OCI-LY3 (cell line): ENCODE measurements at regions not wholly inside any gene's neighbourhood (a gene's known extent, or its start where the extent isn't known, plus 50 kb on each side); places are given as distances from the start of the nearest gene placed in this dataset.
"Not testable (repeated sequence)": the region's sequence is repeated elsewhere in the genome, so short reads cannot be mapped to it uniquely, and the experiment has no call there.

Experiments
- H2AFZ ChIP-seq: fragments of 200-600, 300-600 bp; shearing (Covaris generic); 2 replicates; pipeline ENCODE4 v1.6.0; 2014; ENCODE audit warnings: antibody characterized with exemption, low read depth, low read length
- H3K27ac ChIP-seq: fragments of 200-600, 300-600 bp; sonication (generic); 2 replicates; pipeline ENCODE4 v1.5.1; 2014; ENCODE audit warnings: mild to moderate bottlenecking, low read length, moderate library complexity, mixed read lengths
- H3K27me3 ChIP-seq: fragments of 200-600, 300-600 bp; sonication (generic); 2 replicates; pipeline ENCODE4 v1.6.1; 2014; ENCODE audit warnings: low read depth, low read length, mixed read lengths
- H3K36me3 ChIP-seq: fragments of 200-600, 300-600 bp; sonication (generic); replicated peaks from 2 replicates; pipeline ENCODE3; 2014; ENCODE audit warnings: low read depth, low read length, mixed read lengths
- H3K4me1 ChIP-seq: fragments of 300-600, 200-600 bp; sonication (generic); 2 replicates; pipeline ENCODE4 v1.6.1; 2014; ENCODE audit warnings: low read length, mixed read lengths
- H3K4me2 ChIP-seq: fragments of 200-600, 300-600 bp; sonication (generic); 2 replicates; pipeline ENCODE4 v1.6.1; 2014; ENCODE audit warnings: low read length, mixed read lengths
- H3K4me3 ChIP-seq: fragments of 300-600, 200-600 bp; sonication (generic); 2 replicates; pipeline ENCODE4 v1.5.1; 2014; ENCODE audit warnings: antibody characterized with exemption, mild to moderate bottlenecking, low read length, moderate library complexity
- H3K79me2 ChIP-seq: fragments of 300-600, 200-600 bp; shearing (Covaris generic); 2 replicates; pipeline ENCODE4 v1.6.1; 2014; ENCODE audit warnings: mild to moderate bottlenecking, low read length, mixed read lengths
- H3K9ac ChIP-seq: fragments of 300-600, 200-600 bp; shearing (Covaris generic); 2 replicates; pipeline ENCODE4 v1.6.0; 2014; ENCODE audit warnings: mild to moderate bottlenecking, low read length, moderate library complexity
- H3K9me3 ChIP-seq: fragments of 200-600, 300-600 bp; shearing (Covaris generic); 2 replicates; pipeline ENCODE4 v1.6.1; 2014; ENCODE audit warnings: low read length, mixed read lengths; ENCODE audit not compliant: insufficient read depth
- H4K20me1 ChIP-seq: fragments of 200-600, 300-600 bp; sonication (generic); 2 replicates; pipeline ENCODE4 v1.6.1; 2016; ENCODE audit warnings: low read length, mixed read lengths; ENCODE audit not compliant: insufficient read depth
- CTCF ChIP-seq: fragments of 200-600, 300-600 bp; sonication (generic); IDR thresholded peaks from 2 replicates; pipeline ENCODE4 v1.5.1; 2014; ENCODE audit warnings: antibody characterized with exemption, low read length, low read depth
- EZH2phosphoT487 ChIP-seq: fragments of 200-600 bp; shearing (Covaris generic); IDR thresholded peaks from 2 replicates; pipeline ENCODE4 v1.6.1; 2018; ENCODE audit warnings: antibody characterized with exemption, mixed run types, low read depth

- peaks cover 58% of the 10 kb centered on the region for H3K4me1 ChIP-seq
- no peak overlapping the region for H3K4me3 ChIP-seq
- peak overlapping the region; percentile 71 for H3K27ac ChIP-seq
- H3K9me3 ChIP-seq = no peaks in the 10 kb centered on the region
- H3K9ac ChIP-seq = peak overlapping the region; percentile 43
- no peaks in the 10 kb centered on the region for H3K79me2 ChIP-seq
- H3K4me2 ChIP-seq = peak overlapping the region; percentile 41
- no peaks in the 10 kb centered on the region for H4K20me1 ChIP-seq
- no peak for TF ChIP-seq EZH2phosphoT487
- TF ChIP-seq CTCF = no peak
- H2AFZ ChIP-seq = peak overlapping the region; percentile 43
- no peaks in the 10 kb centered on the region for H3K27me3 ChIP-seq
- H3K36me3 ChIP-seq = no peaks in the 10 kb centered on the region
Measured at GRCh38 chr2:8606649-8607550, 75.0 kb upstream of the ID2 start.

- H3K4me1 ChIP-seq = peaks cover 52% of the 10 kb centered on the region
- no peaks in the 10 kb centered on the region for H3K36me3 ChIP-seq
- H3K4me3 ChIP-seq = no peak overlapping the region
Measured at GRCh38 chr2:8607606-8608005, 74.2 kb upstream of the ID2 start.

GRCh38 chr2:8608411-8608954, 73.4 kb upstream of the ID2 start:
- no peak for TF ChIP-seq EZH2phosphoT487
- no peak for TF ChIP-seq CTCF
- Histone ChIP-seq H3K9ac (no peak overlapping the region), H3K27ac (no peak overlapping the region), H3K36me3 (no peaks in the 10 kb centered on the region), H3K9me3 (no peaks in the 10 kb centered on the region), H3K4me3 (no peak overlapping the region), H2AFZ (no peak overlapping the region), H3K27me3 (no peaks in the 10 kb centered on the region), H3K4me1 (peaks cover 44% of the 10 kb centered on the region), H3K79me2 (no peaks in the 10 kb centered on the region), H4K20me1 (no peaks in the 10 kb centered on the region), H3K4me2 (no peak overlapping the region)

More at GRCh38 chr2:8607606-8608005, 74.2 kb upstream of the ID2 start:
- no peak overlapping the region for H2AFZ ChIP-seq
- H4K20me1 ChIP-seq = no peaks in the 10 kb centered on the region
- H3K79me2 ChIP-seq = no peaks in the 10 kb centered on the region
- no peaks in the 10 kb centered on the region for H3K27me3 ChIP-seq
- no peak overlapping the region for H3K27ac ChIP-seq
- H3K9me3 ChIP-seq = no peaks in the 10 kb centered on the region
- no peak for TF ChIP-seq EZH2phosphoT487
- no peak for TF ChIP-seq CTCF
- no peak overlapping the region for H3K9ac ChIP-seq
- no peak overlapping the region for H3K4me2 ChIP-seq

- Histone ChIP-seq H3K27ac (no peak overlapping the region), H3K27me3 (no peaks in the 10 kb centered on the region), H2AFZ (no peak overlapping the region), H3K4me3 (no peak overlapping the region), H4K20me1 (no peaks in the 10 kb centered on the region), H3K36me3 (no peaks in the 10 kb centered on the region), H3K79me2 (no peaks in the 10 kb centered on the region), H3K4me1 (peaks cover 36% of the 10 kb centered on the region), H3K9me3 (no peaks in the 10 kb centered on the region), H3K4me2 (no peak overlapping the region), H3K9ac (no peak overlapping the region)
- no peak for TF ChIP-seq EZH2phosphoT487
Measured at GRCh38 chr2:8609357-8609811, 72.5 kb upstream of the ID2 start.

- not testable (repeated sequence) for H3K9ac ChIP-seq, H3K4me3 ChIP-seq, H3K27me3 ChIP-seq, H3K4me2 ChIP-seq, H3K9me3 ChIP-seq, H3K27ac ChIP-seq, H4K20me1 ChIP-seq, H3K79me2 ChIP-seq, H2AFZ ChIP-seq, H3K36me3 ChIP-seq
- H3K4me1 ChIP-seq = peaks cover 31% of the 10 kb centered on the region
Measured at GRCh38 chr2:8610775-8611174, 71.1 kb upstream of the ID2 start.
